Skeletal muscle tissue (tissue), 3 donors: ENCODE measurements at regions not wholly inside any gene's neighbourhood (a gene's known extent, or its start where the extent isn't known, plus 50 kb on each side); places are given as distances from the start of the nearest gene placed in this dataset.

Source experiments
- H3K27ac ChIP-seq: one replicate; pipeline ENCODE4 v1.7.0; 2013; ENCODE audit warnings: mild to moderate bottlenecking, low read depth, low read length, inconsistent platforms
- H3K27me3 ChIP-seq, 3 donors: one replicate each; pipeline ENCODE4 v1.7.0; 2013; ENCODE audit warnings: low read length in 3 of 3; ENCODE audit not compliant: control insufficient read depth in 3 of 3, insufficient read depth in 3 of 3
- H3K36me3 ChIP-seq, 3 donors: one replicate each; pipeline ENCODE4 v1.7.0; 2013; ENCODE audit warnings: low read length in 3 of 3; ENCODE audit not compliant: control insufficient read depth in 3 of 3, insufficient read depth in 3 of 3
- H3K4me1 ChIP-seq, 3 donors: one replicate each; pipeline ENCODE4 v1.7.0; 2013; ENCODE audit warnings: low read length in 3 of 3, mild to moderate bottlenecking in 3 of 3; ENCODE audit not compliant: control insufficient read depth in 3 of 3, insufficient read depth in 3 of 3
- H3K4me3 ChIP-seq, 3 donors: one replicate each; pipeline ENCODE4 v1.7.0; 2013; ENCODE audit warnings: low read length in 3 of 3
- H3K9ac ChIP-seq, 3 donors: one replicate each; pipeline ENCODE4 v1.7.0; 2013; ENCODE audit warnings: low read length in 3 of 3, mild to moderate bottlenecking in 3 of 3, moderate library complexity in 2 of 3, low read depth in 1 of 3
- H3K9me3 ChIP-seq, 3 donors: one replicate each; pipeline ENCODE4 v1.7.0; 2013; ENCODE audit warnings: low read length in 3 of 3; ENCODE audit not compliant: control insufficient read depth in 3 of 3
- donor health status: Osteomylitis.

DNA sequence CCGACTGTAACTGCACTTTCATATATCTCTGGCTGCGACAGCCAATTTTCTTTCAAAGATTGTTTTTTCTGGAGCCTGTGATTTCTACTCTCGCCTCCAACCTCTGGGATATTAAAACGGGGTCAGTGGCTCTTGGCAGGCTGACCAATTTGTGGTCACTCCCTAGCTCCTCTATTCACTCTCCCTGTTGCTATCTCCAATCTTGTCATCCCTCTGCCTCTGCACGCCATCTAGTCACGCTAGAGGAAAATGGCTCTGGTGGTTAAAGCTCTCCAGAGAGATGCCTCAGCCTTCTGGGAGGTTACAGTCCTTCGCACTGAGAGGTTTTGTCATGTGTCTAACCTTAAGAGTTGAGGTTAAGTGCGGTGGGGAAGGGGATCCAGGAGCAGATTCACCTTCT, 59.8 kb upstream of the CISTR start:
- Histone ChIP-seq H3K9me3 (no peaks in the 10 kb centered on the region), H3K27ac (no peak overlapping the region), H3K9ac (no peak overlapping the region), H3K36me3 (no peaks in the 10 kb centered on the region), H3K27me3 (peaks cover 8 to 11% (median 10%) of the 10 kb centered on the region in 3 donors), H3K4me3 (no peak overlapping the region), H3K4me1 (no peaks in the 10 kb centered on the region)

DNA sequence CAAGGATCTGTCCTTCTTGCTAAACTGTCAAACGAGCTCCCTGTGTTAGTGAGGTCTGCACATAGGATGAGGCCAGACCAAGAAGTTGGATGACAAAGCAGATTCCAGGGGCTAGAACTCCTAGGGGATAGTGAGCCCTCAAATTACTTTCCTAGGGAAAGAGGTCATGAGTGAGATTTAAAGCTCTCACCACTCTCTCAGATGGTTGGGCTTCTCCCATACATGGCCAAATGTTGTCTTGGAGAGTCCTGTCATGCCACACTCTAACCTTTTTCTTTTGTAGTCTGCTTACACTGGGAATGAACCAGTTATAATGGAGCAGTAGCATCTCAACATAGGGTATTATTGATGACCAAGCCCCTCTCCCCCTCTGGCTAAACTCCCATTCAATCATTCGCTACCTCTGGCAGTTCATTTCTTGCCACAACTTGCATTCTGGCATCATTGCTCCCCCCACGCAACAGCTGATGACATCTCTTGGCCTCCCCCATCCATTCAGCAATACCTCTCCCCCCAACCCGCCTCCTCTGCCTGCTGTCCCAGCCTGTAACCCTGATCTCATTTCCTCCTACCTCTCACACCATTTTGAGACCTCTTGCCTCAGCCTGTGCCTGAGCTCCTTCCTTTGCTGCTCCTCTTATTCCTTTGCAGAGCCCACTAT, 64.7 kb upstream of the CISTR start:
- H3K9ac ChIP-seq, result no peak overlapping the region
- peaks cover 20 to 36% (median 29%) of the 10 kb centered on the region in 3 donors for H3K27me3 ChIP-seq
- no peaks in the 10 kb centered on the region for H3K36me3 ChIP-seq
- no peak overlapping the region for H3K27ac ChIP-seq
- no peaks in the 10 kb centered on the region for H3K4me1 ChIP-seq
- H3K4me3 ChIP-seq, result no peak overlapping the region
- H3K9me3 ChIP-seq, result no peaks in the 10 kb centered on the region

DNA sequence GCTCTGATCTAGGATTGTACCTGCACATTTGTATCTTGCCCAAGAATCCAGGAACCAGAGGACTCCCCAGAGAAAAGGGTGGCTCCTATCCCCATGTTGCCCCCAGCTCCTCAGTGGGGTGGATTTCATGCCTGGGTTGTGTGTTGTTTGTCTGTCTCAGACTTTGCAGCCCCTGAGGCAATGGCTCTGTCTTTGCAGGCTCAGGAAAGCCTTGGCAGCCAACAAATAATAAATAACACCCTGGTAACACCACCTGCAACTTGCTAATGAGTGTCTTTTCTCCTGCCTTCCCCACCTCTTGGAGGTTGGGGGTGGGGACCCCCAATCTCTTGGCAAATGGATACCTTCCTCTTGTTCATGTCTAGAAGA, 65.2 kb upstream of the CISTR start:
- H3K27me3 ChIP-seq, result peaks cover 20 to 36% (median 27%) of the 10 kb centered on the region in 3 donors

DNA sequence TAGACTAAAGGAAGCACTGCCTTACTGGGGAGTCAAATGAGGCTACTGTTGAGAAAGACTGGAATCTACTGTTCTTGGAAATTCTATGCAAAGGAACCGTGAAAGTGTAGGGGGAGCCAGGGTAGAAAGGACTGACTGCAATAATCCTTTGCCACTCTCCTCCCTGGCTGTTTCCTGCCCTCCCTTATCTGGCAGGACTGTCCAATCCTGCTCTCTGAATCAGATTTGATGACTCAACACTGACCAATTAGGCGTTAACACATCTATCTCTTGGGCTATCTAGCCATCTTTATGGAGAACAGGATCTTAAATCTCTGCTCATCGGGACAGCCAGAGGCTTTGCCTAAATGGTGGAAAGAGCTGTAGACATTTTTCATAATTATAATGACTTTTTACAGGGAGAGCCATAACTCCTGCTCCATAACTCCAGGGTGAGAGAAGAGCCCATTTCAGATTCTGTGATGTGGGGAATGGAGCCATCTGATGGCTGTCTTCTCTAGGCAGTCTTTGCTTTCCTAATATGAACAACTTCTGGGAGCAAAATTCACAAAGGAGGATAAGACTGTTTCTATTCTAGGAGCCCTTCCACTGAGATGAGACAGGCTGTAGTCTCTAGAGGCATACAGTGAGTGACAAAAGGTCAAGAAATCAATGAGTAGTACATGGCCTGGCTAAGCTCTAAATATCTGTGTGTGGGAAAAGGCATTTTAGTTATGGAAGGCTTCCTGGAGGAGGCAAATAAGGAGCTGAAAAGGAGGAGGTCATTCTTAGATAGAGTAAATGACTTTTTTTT, 68.9 kb upstream of the CISTR start:
- H3K27me3 ChIP-seq, result peaks cover 19 to 30% (median 30%) of the 10 kb centered on the region in 3 donors
- peak overlapping the region; percentile 12 for H3K27ac ChIP-seq
- H3K9me3 ChIP-seq, result no peaks in the 10 kb centered on the region
- H3K4me1 ChIP-seq, result no peaks in the 10 kb centered on the region
- no peaks in the 10 kb centered on the region for H3K36me3 ChIP-seq
- no peak overlapping the region for H3K4me3 ChIP-seq
- no peak overlapping the region for H3K9ac ChIP-seq

More for the DNA sequence above, 65.2 kb upstream of the CISTR start:
- H3K36me3 ChIP-seq, result no peaks in the 10 kb centered on the region
- H3K4me1 ChIP-seq, result no peaks in the 10 kb centered on the region
- no peak overlapping the region for H3K27ac ChIP-seq
- no peak overlapping the region for H3K9ac ChIP-seq
- no peak overlapping the region for H3K4me3 ChIP-seq
- no peaks in the 10 kb centered on the region for H3K9me3 ChIP-seq

DNA sequence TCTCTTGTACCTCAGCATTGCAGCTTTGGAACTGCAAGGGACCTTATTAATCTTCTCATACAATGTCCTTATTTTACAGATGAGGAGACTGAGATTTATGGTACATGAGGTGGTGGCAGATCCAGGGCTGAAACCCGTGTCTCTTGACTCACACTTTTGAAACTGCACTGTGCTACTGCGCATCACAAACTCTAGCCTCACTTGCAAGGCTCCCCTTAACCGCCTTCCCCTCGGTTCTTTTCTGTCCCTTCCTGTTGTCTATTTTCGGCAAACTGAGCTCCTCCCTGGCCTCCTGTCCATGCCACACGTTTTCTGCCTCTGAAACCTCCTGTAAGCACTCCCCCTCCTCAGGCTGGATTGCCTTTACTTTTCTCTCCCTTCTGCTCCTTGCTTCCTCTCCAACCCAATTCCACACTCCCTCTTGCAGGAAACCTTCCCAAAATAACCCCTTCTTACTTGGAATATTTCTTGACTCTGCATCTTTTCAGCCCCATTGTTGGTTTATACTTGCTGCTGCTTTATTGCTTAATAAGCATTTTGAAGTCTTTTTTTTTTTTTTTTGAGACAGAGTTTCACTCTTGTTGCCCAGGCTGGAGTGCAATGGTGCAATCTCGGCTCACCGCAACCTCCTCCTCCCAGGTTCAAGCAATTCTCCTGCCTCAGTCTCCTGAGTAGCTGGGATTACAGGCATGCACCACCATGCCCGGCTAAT, 72.4 kb upstream of the CISTR start:
- no peak overlapping the region for H3K9ac ChIP-seq
- no peak overlapping the region for H3K4me3 ChIP-seq
- no peak overlapping the region for H3K27ac ChIP-seq
- H3K36me3 ChIP-seq, result no peaks in the 10 kb centered on the region
- H3K4me1 ChIP-seq, result no peaks in the 10 kb centered on the region
- H3K27me3 ChIP-seq, result peaks cover 6 to 11% (median 10%) of the 10 kb centered on the region in 3 donors
- no peaks in the 10 kb centered on the region for H3K9me3 ChIP-seq

DNA sequence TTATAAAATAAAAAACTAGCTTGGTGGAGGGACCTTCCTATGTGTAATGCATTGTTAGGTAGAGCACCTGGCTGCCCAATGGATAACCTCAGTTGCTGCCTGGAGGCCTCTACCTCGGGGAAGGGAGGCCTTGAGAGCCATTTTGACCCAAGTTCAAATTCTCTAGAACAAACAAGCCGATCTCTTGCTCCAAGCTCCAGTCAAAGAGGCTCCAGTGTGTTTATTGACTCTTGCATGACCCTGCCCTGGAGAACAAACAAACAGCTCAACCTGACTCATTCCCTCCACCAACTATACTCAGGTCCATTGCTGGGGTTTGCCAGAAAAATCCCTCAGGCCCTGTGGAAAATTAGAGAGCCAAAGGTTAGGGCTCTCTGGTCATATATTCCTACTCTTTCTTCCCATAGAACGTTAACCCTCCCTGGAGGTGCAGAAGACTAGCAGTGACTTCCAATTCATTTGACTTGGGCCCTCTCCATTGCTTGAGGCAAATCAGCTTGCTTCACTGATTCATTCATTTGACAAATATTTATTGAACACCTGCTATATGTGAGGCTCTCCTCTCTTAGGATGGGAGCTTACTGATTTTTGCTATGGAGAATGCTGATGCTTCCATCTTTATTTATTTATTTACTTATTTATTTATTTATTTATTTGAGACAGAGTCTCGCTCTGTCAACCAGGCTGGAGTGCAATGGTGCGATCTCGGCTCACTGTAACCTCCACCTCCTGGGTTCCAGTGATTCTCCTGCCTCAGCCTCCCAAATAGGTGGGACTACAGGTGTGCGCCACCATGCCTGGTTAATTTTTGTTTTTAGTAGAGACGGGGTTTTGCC, 73.7 kb upstream of the CISTR start:
- H3K36me3 ChIP-seq, result no peaks in the 10 kb centered on the region
- H3K4me3 ChIP-seq, result no peak overlapping the region
- no peaks in the 10 kb centered on the region for H3K9me3 ChIP-seq
- H3K9ac ChIP-seq, result no peak overlapping the region
- no peaks in the 10 kb centered on the region for H3K4me1 ChIP-seq
- H3K27me3 ChIP-seq, result peaks cover 4 to 8% (median 5%) of the 10 kb centered on the region in 3 donors
- no peak overlapping the region for H3K27ac ChIP-seq

DNA sequence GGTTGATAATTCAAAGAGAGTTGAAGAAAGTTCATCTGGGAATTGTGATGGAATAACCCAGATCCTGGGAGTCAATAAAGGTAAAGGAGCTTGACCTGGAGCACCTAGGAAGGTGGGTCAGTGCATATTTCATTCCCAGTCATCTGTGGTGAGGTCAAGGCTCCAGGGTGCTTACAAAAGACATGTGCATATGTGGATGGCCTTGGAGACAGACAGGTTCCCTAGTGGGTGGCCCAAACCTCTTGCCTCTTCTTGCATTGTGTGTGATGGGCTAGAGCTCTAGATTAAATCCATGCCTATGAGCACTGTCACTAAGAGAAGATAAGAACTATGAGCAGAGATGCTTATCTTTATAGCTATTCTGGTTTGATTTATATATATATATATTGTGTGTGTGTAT, 75.5 kb upstream of the CISTR start:
- H3K9me3 ChIP-seq, result no peaks in the 10 kb centered on the region
- H3K36me3 ChIP-seq, result no peaks in the 10 kb centered on the region
- H3K4me3 ChIP-seq, result no peak overlapping the region
- no peak overlapping the region for H3K27ac ChIP-seq
- no peak overlapping the region for H3K9ac ChIP-seq
- peaks cover 4 to 5% (median 4%) of the 10 kb centered on the region in 3 donors for H3K27me3 ChIP-seq
- no peaks in the 10 kb centered on the region for H3K4me1 ChIP-seq

DNA sequence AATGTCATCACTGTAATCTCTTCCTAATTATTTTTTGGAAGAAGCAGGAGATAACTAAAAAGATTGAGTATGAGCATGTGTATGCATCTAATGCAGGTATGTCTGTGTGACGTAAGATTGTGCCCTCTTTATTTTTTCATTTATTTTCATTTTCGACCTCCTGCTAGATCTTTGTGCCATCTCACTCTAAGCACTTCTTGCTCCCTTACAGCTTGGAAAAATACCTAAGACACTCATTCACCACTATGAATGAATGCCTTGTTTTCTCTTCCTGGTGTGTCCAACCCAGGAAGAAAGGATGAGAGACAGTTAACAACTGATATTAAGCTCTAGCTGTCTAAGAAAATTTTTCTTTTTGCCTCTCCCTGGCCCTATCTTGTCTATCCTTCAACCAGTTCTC, 76.8 kb upstream of the CISTR start:
- Histone ChIP-seq H3K36me3 (no peaks in the 10 kb centered on the region), H3K27me3 (peaks cover 0 to 5% (median 0%) of the 10 kb centered on the region in 3 donors), H3K4me1 (no peaks in the 10 kb centered on the region), H3K27ac (no peak overlapping the region), H3K9me3 (no peaks in the 10 kb centered on the region), H3K4me3 (no peak overlapping the region), H3K9ac (no peak overlapping the region)

DNA sequence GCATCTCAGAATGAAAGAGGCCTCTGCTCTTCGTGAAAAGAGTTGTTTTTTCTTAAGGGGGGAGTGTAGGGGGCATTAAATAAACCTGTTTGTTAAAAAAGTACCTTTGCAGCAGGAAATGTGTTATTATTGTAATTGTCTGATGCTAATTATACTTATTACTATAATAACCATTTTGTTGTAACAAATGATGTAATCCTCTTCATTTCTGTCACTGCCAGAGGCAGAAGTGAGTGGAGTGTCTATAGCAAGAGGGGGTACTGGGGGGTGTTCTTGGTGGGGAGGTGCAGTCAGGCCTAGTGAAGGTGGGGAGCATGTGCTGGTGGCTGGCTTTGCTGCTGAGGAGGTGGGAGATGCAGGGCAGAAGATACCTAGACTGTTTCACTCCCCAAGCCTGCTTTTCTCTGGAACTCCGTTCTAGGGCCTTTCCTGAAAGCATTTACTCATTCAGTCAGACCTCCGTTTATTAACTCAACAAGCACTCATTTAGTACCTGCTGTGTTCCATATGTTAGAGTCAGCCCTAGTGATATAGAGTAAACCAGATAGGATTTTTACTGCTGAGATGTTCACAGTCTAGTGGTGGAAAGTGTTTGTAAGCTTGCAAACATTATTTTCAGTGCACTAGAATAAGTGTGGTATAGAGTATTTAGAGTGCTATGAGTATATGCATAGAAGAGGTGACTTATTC, 77.5 kb upstream of the CISTR start:
- no peak overlapping the region for H3K4me3 ChIP-seq
- no peaks in the 10 kb centered on the region for H3K36me3 ChIP-seq
- peaks cover 0 to 4% (median 2%) of the 10 kb centered on the region in 3 donors for H3K27me3 ChIP-seq
- no peaks in the 10 kb centered on the region for H3K4me1 ChIP-seq
- H3K9me3 ChIP-seq, result no peaks in the 10 kb centered on the region
- no peak overlapping the region for H3K9ac ChIP-seq
- no peak overlapping the region for H3K27ac ChIP-seq
